Skeletal muscle tissue (tissue), 3 donors: ENCODE measurements at regions not wholly inside any gene's neighbourhood (a gene's known extent, or its start where the extent isn't known, plus 50 kb on each side); places are given as distances from the start of the nearest gene placed in this dataset.

Experiments
- H3K27ac ChIP-seq: one replicate; pipeline ENCODE4 v1.7.0; 2013; ENCODE audit warnings: mild to moderate bottlenecking, low read depth, low read length, inconsistent platforms
- H3K27me3 ChIP-seq, 3 donors: one replicate each; pipeline ENCODE4 v1.7.0; 2013; ENCODE audit warnings: low read length in 3 of 3; ENCODE audit not compliant: control insufficient read depth in 3 of 3, insufficient read depth in 3 of 3
- H3K36me3 ChIP-seq, 3 donors: one replicate each; pipeline ENCODE4 v1.7.0; 2013; ENCODE audit warnings: low read length in 3 of 3; ENCODE audit not compliant: control insufficient read depth in 3 of 3, insufficient read depth in 3 of 3
- H3K4me1 ChIP-seq, 3 donors: one replicate each; pipeline ENCODE4 v1.7.0; 2013; ENCODE audit warnings: low read length in 3 of 3, mild to moderate bottlenecking in 3 of 3; ENCODE audit not compliant: control insufficient read depth in 3 of 3, insufficient read depth in 3 of 3
- H3K4me3 ChIP-seq, 3 donors: one replicate each; pipeline ENCODE4 v1.7.0; 2013; ENCODE audit warnings: low read length in 3 of 3
- H3K9ac ChIP-seq, 3 donors: one replicate each; pipeline ENCODE4 v1.7.0; 2013; ENCODE audit warnings: low read length in 3 of 3, mild to moderate bottlenecking in 3 of 3, moderate library complexity in 2 of 3, low read depth in 1 of 3
- H3K9me3 ChIP-seq, 3 donors: one replicate each; pipeline ENCODE4 v1.7.0; 2013; ENCODE audit warnings: low read length in 3 of 3; ENCODE audit not compliant: control insufficient read depth in 3 of 3
- donor health status: Osteomylitis.

DNA sequence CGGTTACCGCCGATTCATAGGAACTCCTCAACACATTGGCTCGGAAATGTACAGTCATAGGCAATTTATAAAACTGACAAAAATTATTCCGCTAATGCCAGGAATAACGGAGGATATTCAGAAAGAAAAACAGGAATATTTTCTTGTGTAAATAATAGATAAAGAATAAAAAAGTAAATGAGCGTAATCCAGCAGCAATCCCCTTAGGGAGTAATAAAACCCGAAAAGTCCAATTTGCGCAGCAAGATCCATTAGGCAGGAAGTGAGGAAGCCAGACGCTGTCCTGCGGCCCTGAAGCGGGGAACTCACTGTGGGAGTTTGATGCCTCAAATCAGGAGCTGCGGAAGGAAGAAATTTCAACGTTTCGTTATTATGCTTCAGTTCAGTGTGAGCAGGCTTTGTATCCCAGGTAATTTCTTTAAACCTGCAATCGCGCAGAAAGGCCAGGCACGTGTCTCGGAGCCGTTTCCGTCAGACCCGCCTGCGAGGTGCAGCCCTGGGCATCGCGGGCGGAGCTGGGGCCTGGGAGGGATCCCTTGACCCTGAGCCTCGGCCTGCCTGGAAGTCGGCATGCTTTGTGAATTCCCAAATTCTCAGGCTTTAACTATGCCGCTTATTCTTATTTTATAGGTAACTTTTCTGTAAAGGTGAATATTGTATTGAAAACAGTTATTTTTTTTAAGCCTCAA, 180.9 kb upstream of the ALKAL2 start:
- Histone ChIP-seq H3K27me3 (peaks cover 4 to 26% (median 20%) of the 10 kb centered on the region in 3 donors), H3K27ac (no peak overlapping the region), H3K9ac (no peak overlapping the region), H3K4me1 (no peaks in the 10 kb centered on the region), H3K9me3 (no peaks in the 10 kb centered on the region), H3K36me3 (no peaks in the 10 kb centered on the region), H3K4me3 (no peak overlapping the region)

DNA sequence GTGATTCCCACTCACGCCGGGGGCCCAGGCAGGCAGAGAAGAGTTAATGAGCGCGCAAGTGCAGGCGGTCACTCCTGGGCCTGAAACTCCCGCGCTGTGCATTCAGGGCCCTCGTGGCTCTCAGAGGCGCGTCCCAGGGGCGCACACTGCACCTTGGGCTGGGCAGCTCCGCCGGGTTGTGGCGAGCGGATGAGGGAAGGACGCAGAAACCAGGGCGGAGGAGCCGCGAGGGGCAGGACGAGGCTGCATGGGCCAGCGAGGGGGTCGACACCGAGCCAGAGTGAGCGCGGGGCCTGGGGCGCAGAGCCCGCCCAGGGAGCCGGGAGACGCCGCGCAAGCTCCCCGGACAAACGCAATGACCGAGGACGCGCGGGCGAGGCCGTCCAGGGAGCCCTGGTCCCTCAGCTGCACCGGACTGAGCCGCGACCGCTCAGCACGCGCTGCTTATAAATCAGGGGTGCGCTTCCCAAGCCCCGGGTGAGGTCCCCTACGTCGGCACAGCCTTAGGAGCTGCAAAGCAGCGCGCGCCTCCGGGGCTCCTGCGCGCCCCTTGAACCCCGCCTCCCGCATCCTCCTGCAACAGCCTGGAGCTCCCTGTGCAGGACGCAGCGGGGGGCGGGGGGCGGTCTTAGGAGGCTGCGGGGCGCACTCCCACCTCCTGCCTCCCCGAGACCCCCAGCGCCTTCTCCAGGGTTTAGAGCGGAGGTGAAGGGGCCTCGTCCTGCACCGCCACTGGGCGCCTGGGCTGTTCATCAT, 180.2 kb upstream of the ALKAL2 start:
- no peaks in the 10 kb centered on the region for H3K9me3 ChIP-seq
- H3K27me3 ChIP-seq = peaks cover 4 to 27% (median 20%) of the 10 kb centered on the region in 3 donors
- no peak overlapping the region for H3K27ac ChIP-seq
- H3K4me3 ChIP-seq = no peak overlapping the region
- H3K9ac ChIP-seq = no peak overlapping the region
- no peaks in the 10 kb centered on the region for H3K36me3 ChIP-seq
- H3K4me1 ChIP-seq = no peaks in the 10 kb centered on the region

DNA sequence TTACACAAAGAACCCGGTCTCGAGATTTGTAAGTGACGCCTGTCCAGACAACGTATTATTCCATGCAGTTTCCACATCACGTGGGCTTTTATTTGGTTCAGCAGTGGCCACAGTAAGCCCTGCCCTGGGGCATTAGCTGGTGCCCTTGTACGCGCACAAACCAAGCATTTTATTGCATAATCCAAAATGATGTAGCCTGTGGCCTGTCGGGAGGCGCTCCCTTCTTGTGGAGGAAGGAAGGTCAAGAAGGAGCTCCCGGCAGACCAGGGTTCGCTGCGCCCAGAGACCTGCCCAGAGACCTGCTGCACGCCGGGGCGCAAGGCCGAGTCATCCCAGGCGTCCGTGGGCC, 179.6 kb upstream of the ALKAL2 start:
- no peaks in the 10 kb centered on the region for H3K9me3 ChIP-seq
- H3K4me3 ChIP-seq = no peak overlapping the region
- no peak overlapping the region for H3K9ac ChIP-seq
- H3K27ac ChIP-seq = no peak overlapping the region
- H3K36me3 ChIP-seq = no peaks in the 10 kb centered on the region
- H3K27me3 ChIP-seq = peaks cover 4 to 29% (median 20%) of the 10 kb centered on the region in 3 donors
- H3K4me1 ChIP-seq = no peaks in the 10 kb centered on the region

DNA sequence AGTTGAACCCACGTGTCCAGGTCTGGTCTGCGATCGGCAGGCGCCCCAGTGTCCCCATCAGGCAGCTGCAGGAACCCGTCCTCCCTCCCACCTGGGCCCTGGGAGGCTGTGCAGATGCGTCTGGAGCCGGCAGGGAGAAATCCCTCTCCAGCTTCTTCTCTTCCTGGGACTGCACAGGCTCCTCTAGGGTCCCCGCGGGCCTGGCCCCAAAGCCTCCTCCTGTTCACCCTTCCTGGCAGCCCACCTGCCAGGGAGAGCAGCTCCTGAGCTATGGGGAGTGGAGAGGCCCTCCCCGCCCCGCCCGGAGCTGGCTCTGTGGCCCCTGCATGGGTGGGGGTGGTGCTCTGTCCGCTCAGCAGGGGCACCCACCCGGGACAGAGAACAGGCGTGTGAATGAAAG, 179.2 kb upstream of the ALKAL2 start:
- H3K9me3 ChIP-seq = no peaks in the 10 kb centered on the region
- no peak overlapping the region for H3K9ac ChIP-seq
- no peaks in the 10 kb centered on the region for H3K4me1 ChIP-seq
- H3K36me3 ChIP-seq = no peaks in the 10 kb centered on the region
- no peak overlapping the region for H3K27ac ChIP-seq
- peaks cover 4 to 29% (median 20%) of the 10 kb centered on the region in 3 donors for H3K27me3 ChIP-seq
- no peak overlapping the region for H3K4me3 ChIP-seq

DNA sequence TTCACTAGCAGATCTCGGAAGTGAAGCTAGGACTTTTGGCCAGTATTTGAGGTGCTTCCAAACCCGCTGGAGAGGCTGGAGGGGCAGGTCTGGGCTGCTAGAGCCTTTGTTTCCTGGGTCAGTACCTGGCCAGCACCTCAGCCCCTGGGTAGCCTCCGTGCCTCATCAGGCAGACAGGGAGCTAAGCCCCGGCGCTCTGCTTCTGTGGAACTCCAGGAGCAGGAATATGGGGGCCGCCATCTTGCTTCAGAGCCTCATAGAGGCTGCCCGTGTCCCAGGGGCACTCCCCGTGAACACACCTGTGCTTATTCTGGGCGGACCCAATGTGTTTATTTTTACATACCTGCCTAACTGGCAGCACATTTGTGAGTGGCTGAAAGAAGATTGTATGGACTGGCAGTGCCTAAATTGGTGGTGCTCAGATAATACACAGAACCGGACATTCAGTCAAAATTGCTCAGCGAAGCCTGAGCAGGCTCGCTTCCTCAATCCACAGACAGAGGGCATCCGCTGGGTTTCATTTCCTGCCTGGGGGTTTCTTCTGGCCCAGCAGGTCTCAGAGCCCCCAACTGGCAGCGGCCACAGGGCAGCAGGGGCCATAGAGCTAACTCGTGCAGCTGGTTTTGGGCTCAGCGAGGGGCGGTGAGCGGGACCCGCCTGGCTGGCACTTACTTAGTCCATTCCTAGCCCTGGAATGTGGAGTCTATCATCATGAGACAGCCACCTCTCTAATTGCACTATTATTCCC, 176.8 kb upstream of the ALKAL2 start:
- no peaks in the 10 kb centered on the region for H3K4me1 ChIP-seq
- H3K9me3 ChIP-seq = no peaks in the 10 kb centered on the region
- H3K27ac ChIP-seq = no peak overlapping the region
- H3K27me3 ChIP-seq = peaks cover 4 to 28% (median 25%) of the 10 kb centered on the region in 3 donors
- H3K36me3 ChIP-seq = no peaks in the 10 kb centered on the region
- no peak overlapping the region for H3K4me3 ChIP-seq
- H3K9ac ChIP-seq = no peak overlapping the region

DNA sequence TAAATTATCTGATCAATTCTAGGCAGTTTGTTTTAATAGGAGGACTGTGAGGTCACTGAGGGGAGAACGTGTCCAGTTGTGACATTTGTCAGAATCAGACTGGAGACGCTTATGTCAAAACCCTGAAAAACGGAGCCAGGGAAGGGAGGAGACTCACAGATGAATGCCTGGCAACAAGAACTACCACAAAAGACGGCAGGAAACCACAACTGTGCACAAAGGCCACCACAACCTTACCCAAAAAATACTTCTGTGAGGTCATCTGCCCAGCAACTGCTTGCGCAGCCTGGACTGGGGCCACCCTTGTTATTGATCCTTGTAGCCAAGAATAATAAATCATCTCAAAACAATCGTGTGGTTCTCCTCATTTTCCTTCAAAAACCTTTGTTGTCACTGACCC, 173.0 kb upstream of the ALKAL2 start:
- peaks cover 0 to 9% (median 3%) of the 10 kb centered on the region in 3 donors for H3K27me3 ChIP-seq
- H3K9ac ChIP-seq = no peak overlapping the region
- H3K4me3 ChIP-seq = no peak overlapping the region
- no peaks in the 10 kb centered on the region for H3K36me3 ChIP-seq
- H3K9me3 ChIP-seq = no peaks in the 10 kb centered on the region
- no peak overlapping the region for H3K27ac ChIP-seq
- no peaks in the 10 kb centered on the region for H3K4me1 ChIP-seq

DNA sequence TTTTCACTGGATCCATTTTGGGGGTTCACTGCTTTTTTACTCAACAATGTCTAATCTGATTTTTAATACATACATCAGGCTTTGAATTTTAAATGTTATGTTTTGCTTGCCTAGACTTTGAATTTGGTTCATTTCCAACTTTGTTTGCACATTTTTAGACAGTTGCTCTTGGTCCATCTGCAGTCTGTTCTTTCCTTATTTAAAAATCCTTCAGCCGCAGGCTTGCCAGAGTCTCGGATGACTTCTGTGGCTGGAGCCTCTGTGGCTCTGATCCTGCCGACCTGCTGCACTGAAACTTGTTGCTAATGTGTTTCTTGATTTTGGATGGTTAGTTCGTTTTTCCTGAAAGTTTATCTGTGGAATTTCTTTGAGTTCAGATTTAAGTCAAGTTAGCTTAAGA, 172.0 kb upstream of the ALKAL2 start:
- Histone ChIP-seq H3K27ac (no peak overlapping the region), H3K4me1 (no peaks in the 10 kb centered on the region), H3K27me3 (peaks cover 0 to 7% (median 7%) of the 10 kb centered on the region in 3 donors), H3K9me3 (no peaks in the 10 kb centered on the region), H3K4me3 (no peak overlapping the region), H3K9ac (no peak overlapping the region), H3K36me3 (no peaks in the 10 kb centered on the region)

DNA sequence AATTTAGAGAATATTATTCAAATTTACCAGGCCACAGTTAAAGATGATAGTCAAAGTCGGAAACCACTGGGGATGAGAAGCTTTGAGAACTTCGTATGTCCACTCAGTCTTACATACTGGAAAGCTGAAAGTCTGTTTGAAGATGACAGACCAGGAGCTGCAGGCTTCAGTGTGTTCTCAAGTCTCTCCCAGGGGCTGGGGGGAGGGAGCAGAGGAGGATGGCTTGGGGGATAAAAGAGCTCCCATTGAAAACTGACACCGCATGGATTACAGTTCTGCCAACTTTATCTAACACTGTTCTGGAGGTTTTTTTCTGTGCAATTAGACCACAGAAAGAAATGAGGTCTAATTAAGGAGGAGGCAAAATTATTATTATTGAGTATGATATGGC, 170.5 kb upstream of the ALKAL2 start:
- no peak overlapping the region for H3K4me3 ChIP-seq
- H3K9ac ChIP-seq = no peak overlapping the region
- H3K27ac ChIP-seq = no peak overlapping the region
- H3K9me3 ChIP-seq = no peaks in the 10 kb centered on the region
- H3K4me1 ChIP-seq = no peaks in the 10 kb centered on the region
- H3K36me3 ChIP-seq = no peaks in the 10 kb centered on the region
- H3K27me3 ChIP-seq = peaks cover 0 to 8% (median 7%) of the 10 kb centered on the region in 3 donors

DNA sequence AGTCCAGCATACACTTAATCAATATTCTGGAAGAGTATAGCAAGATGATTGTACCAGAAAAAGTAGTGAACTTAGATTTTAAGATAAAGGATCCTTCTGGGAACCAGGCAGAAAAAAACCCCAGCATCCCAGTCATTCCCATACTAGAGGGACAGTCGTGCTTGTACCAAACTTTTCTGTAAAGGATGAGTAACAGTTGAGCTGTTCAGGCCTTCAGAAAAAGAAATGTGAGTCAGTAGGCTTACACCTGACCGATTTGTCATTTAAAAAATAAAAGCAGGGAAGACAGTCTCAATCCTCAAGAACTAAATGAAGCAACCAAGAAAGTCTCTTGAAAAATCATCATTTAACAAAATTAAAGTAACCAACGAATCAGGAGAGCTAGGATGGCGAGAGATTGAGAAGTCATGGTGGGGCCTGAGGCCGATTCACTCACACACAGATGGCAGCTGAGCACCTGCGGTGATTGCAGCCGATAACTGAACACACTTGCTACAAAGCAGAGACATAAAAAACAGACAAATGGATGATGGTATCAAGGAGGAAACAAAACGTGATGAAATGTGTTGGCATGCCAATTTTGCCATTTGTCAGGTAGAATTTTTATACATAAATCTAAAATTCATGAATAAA, 170.0 kb upstream of the ALKAL2 start:
- Histone ChIP-seq H3K9ac (no peak overlapping the region), H3K4me1 (no peaks in the 10 kb centered on the region), H3K4me3 (no peak overlapping the region), H3K9me3 (no peaks in the 10 kb centered on the region), H3K27ac (no peak overlapping the region), H3K27me3 (peaks cover 0 to 10% (median 6%) of the 10 kb centered on the region in 3 donors), H3K36me3 (no peaks in the 10 kb centered on the region)
